NK-92 treated with Interleukin-12 subunit alpha and Interleukin-12 subunit beta, amount 100 ng/mL, for 24 hours (cell line): ENCODE measurements at regions not wholly inside any gene's neighbourhood (a gene's known extent, or its start where the extent isn't known, plus 50 kb on each side); places are given as distances from the start of the nearest gene placed in this dataset.

Experiments used
- DNase-seq: peaks from one replicate; lab custom pipeline; 2025; lab: John Stamatoyannopoulos, UW

DNA sequence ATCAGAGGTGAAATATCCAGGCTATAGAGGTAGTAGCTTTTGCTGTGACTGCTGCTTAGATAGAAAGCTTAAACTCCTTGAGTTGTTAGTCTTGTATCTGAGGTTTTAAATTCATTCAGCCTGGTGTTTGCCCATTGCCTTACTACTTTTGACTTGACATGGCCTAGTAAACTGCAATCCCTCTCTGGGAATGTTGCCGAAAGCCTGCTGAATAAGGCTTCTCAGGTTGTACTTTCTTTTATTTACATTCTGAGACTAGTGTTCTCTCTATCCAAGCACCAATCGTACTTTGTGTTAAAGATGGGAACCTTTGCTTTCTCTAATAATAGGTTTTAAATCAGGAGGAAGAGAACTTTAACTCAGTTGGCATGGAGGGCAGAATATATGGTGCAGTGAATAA, 357.6 kb upstream of the CWC22 start:
- no peak for DNase-seq

GRCh38 chr2:180360283-180360618, 353.2 kb upstream of the CWC22 start:
- no peak for DNase-seq

- DNase-seq = no peak
These were observed 352.6 kb upstream of the CWC22 start for GRCh38 chr2:180359522-180360282.

DNA sequence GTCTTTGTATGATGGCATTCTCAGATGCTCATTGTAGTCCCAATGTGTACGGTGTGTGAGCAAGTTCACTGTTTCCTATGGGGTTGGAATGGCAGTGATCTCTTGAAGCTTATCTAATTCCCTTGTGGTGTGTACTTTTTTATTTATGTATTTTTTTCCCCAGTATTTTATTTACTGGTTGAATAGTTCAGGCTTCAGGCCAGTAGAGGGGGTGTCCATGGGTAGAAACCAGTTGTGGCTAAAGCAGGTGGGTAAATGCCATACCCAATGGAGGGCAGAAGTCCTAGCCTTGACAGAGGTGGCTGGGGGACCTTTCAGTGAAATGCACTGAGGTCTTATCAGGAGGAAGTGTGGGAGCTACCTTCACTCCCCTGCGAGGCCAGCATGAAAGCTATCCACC, 351.4 kb upstream of the CWC22 start:
- DNase-seq = no peak

GRCh38 chr2:180356676-180357075, 349.6 kb upstream of the CWC22 start:
- no peak for DNase-seq

DNA sequence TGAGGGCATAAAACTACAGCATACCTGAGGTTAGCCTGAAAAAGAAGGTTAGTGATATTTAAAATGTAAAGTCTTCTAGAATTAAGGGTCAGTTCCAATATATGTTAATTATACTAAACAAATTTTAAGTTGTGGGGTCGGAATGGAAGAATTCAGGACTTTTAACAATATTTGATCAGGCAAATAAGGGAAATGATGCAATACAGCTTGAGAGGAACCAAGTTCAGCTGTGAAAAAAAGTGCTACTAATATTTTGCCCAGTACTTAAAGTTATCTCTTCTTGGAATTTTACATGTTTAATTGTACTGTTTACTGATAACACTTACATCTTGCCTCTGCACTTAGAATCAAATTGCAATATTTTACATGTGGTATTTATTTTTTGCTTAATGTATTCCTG, 345.5 kb upstream of the CWC22 start:
- DNase-seq = no peak

DNA sequence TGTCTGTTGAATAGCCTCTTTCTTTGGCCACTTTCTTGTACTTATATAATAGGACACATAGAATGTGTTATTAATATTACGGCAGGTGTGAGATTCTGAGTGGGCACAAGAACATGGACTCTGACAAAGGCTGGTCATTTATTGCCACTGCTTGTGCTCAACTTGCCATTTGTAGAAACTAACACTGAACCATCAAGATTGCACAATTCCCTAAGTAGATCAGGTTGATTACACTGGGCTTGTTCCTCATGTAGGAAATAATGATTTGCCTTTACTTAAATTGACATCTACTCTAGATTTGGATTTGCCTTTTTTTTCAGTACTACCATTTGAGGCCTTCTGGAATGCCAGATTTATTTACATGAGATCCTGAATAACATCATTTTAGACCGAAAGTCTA, 342.7 kb upstream of the CWC22 start:
- DNase-seq = no peak

GRCh38 chr2:180343528-180344345, 336.6 kb upstream of the CWC22 start:
- DNase-seq = no peak

- no peak for DNase-seq
These were observed 330.0 kb upstream of the CWC22 start for GRCh38 chr2:180337136-180337535.

DNA sequence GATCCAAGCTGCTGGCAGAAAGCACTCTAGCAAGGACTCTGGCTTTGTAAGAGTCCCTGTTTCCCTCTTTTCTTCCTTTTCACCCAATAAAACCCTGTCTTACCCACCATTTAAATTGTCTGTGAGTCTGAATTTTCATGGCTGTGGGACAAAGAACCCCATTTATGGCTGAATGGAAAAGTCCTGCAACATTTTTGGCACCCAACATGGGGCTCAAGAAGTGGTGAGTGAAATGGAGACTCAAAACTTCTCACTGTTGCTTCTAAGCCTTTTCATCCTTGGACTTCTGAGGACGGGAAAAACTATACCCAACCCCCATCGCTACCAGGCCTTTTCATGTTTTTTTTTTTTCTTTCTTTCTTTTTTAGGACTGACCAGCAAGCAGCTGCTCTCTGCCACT, 329.5 kb upstream of the CWC22 start:
- DNase-seq = no peak

DNA sequence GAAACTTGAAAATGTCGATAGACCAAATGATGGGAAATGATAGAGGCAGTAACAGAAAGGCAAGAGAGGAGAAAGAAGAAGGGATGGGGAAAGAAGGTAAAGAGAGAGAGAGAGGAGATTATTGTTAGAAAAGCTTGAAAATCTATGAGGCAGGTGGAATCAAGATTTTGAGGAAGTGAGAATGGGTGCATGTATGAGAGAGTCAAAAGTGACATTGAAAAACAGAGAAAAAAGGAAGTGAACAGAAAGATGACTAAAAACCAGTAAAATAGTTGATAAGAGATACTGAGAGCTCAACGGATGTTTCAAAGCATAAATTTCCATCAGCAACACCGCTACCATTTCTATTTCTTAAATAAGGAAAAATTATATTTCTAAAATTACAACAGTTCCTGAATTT, 327.4 kb upstream of the CWC22 start:
- DNase-seq = no peak

DNA sequence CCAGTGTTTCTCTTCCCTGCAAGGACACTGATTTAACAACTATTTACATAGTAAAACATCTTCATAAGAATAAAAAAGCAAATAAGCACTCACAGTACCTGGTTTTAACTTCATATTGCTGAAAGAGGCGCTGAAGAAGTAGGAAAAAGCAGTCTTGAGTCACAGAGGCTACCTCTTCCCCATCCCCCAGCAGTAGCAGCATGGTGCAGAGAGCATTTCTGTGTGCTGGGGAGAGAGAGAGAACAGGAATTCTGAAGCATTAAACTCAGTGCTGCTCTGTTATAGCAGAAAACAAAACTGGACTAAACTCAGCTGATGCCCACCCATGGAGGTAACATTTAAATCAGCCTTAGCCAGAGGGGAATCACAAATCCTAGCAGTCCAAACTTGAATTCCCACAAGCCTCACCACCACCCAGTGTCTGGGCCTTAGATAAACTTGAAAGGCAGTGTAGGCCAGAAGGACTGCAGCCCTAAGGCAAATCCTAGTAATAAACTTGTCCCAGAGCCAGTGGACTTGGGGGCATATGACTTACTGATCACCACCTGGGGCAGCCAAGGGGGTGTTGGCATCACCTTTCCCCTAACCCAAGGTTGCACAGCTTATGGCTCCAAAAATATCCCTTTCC, 321.8 kb upstream of the CWC22 start:
- no peak for DNase-seq

- no peak for DNase-seq
These were observed 320.1 kb upstream of the CWC22 start for GRCh38 chr2:180327185-180327584.

- no peak for DNase-seq
These were observed 318.5 kb upstream of the CWC22 start for GRCh38 chr2:180325416-180326120.

GRCh38 chr2:180324182-180324581, 317.1 kb upstream of the CWC22 start:
- no peak for DNase-seq

DNA sequence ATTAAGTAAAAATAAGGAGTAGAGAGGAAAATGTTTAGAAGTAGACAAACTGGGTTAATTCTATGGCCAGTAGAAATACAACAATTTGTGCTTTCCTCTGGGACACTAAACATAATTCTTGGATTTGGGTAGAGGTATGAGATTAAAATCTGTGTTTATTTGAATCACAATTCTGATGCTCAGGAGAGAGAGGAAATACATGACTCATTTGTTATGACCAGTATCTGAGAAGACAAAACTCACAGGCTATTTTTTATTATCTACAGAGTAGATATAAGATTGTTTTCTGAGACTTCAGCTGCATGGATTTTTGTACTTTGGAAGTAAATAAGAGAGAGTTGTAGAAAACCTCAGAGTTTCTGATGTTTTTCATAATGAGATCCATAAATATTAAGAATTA, 315.7 kb upstream of the CWC22 start:
- no peak for DNase-seq

GRCh38 chr2:180319586-180320405, 312.7 kb upstream of the CWC22 start:
- no peak for DNase-seq

GRCh38 chr2:180314086-180314485, 307.0 kb upstream of the CWC22 start:
- no peak for DNase-seq

GRCh38 chr2:180312542-180312941, 305.4 kb upstream of the CWC22 start:
- DNase-seq = no peak

DNA sequence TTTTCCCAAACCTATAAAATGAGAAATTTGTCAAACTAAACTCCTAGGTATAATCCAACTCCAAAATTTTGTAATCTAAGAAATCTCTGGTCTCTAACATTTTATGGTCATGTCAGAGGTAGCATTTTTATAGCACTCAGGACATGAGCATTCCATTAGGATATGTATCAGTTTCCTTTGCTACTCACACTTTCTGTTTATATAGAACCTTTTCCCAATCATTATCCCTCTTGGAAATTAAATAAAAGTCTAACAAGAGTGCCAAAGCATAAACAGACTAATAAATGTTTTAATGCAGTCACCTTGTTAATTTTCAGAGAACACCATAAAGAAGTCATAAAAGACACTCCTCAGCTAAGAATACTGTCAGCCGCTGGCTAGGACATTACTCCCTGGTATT, 300.0 kb upstream of the CWC22 start:
- no peak for DNase-seq

DNA sequence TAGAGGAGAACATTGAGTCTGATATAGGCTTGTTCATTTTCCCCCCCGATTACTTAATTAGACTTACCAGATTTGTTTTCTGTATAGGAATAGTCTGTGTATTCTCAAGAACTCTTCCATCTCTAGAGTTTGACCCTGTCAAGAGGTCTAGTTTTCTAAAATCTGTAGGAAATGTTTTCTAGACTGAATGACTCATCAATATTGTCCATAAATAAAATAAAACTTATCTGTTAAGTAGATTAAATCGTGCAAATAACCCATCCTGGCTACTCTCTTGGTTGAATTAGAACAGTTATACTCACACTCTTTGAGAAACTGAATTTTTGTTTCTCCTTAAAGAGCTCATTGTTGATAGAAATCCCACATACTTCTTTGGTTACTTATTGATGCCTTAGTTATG, 299.2 kb upstream of the CWC22 start:
- no peak for DNase-seq
